ENCODE measurements at regions not wholly inside any gene's neighbourhood (a gene's known extent, or its start where the extent isn't known, plus 50 kb on each side); places are given as distances from the start of the nearest gene placed in this dataset.

- Histone ChIP-seq H4K91ac (ENCODE audit: insufficient read depth, low read depth, low read length) (no peak overlapping the region; the same call in 1 of the 2 replicates), H3K4me2 (ENCODE audit: low read depth, low read length) (no peak overlapping the region), H3K4me3 (ENCODE audit: insufficient read depth, low read depth, low read length) (no peak overlapping the region), H3K79me1 (ENCODE audit: low read depth in 1 of 2, low read length in 2 of 2) (no peaks in the 10 kb centered on the region; a peak in 1 of 4 replicates), H3K14ac (replicated peaks; ENCODE audit: low read depth, low read length) (no peak overlapping the region), H4K8ac (ENCODE audit: low read depth in 2 of 2, low read length in 2 of 2) (no peak overlapping the region), H3K56ac (ENCODE audit: extremely low read depth, insufficient read depth, low read length) (no peak overlapping the region), H4K5ac (ENCODE audit: low read depth, low read length) (no peak overlapping the region), H3K27me3 (ENCODE audit: control insufficient read depth, insufficient read depth, low read length) (no peaks in the 10 kb centered on the region; the same call in 1 of the 2 replicates), H2AFZ (replicated peaks; ENCODE audit: low read length, poor library complexity) (no peak overlapping the region), H3K27ac (ENCODE audit: insufficient read depth, low read length) (no peak overlapping the region), H2BK20ac (ENCODE audit: low read depth, low read length) (peak overlapping the region; percentile 28; the same call in 1 of the 2 replicates), H2BK120ac (ENCODE audit: low read depth, low read length) (no peak overlapping the region), H3K18ac (ENCODE audit: low read depth, low read length) (peak overlapping the region; percentile 38; the same call in 1 of the 2 replicates), H3K9ac (ENCODE audit: low read depth, low read length) (no peak overlapping the region), H3K36me3 (ENCODE audit: control insufficient read depth, insufficient read depth, low read length) (no peaks in the 10 kb centered on the region), H4K20me1 (ENCODE audit: insufficient read depth, low read length) (peaks cover 4% of the 10 kb centered on the region; the same call in 1 of the 2 replicates), H3K23ac (ENCODE audit: low read depth, low read length) (no peak overlapping the region; the same call in 1 of the 2 replicates), H2AK5ac (ENCODE audit: low read depth, low read length) (no peak overlapping the region), H2BK5ac (ENCODE audit: low read depth, low read length, poor library complexity, severe bottlenecking) (no peak overlapping the region), H2AK9ac (replicated peaks; ENCODE audit: low read depth, low read length, poor library complexity) (no peak overlapping the region), H3K9me3 (ENCODE audit: control insufficient read depth, insufficient read depth, low read length) (no peaks in the 10 kb centered on the region), H3K4me1 (ENCODE audit: control insufficient read depth, insufficient read depth, low read length) (peaks cover 20% of the 10 kb centered on the region), H2BK15ac (ENCODE audit: low read depth, low read length) (peak overlapping the region; percentile 70; the same call in 2 of the 3 replicates), H3K4ac (ENCODE audit: low read depth, low read length) (no peak overlapping the region; the same call in 1 of the 2 replicates), H3K9me1 (ENCODE audit: insufficient read depth, low read length) (peaks cover 10% of the 10 kb centered on the region; the same call in 1 of the 2 replicates)
- ATAC-seq (ENCODE audit: low read depth) (no peak), DNase-seq (no peak)
- BruUV-seq (replicated peaks): no TSS peak
- TF ChIP-seq CEBPB (IDR thresholded peaks at IDR 0.05; ENCODE audit: low read depth, low read length): peak; percentile 40; the same call in 1 of the 2 replicates
- TF ChIP-seq RAD21 (IDR thresholded peaks at IDR 0.05; ENCODE audit: low read length): no peak
- intact Hi-C loops (cut with micrococcal nuclease) (no loop called here), in situ Hi-C loops (cut with MboI; ENCODE audit: low sequenced_read_pairs) (no loop called here), dilution Hi-C loops (cut with HindIII; ENCODE audit: low sequenced_read_pairs, unreplicated experiment) (no loop called here)
- 80% methylated on average over 2 of the region's 5 CpGs; no CpG with 5 or more reads in 1 of the 2 experiments for WGBS, 2 experiments (ENCODE audit: extremely low coverage in 2 of 2, insufficient read length in 1 of 2)
- ChIA-PET POLR2A (ENCODE audit: unreplicated experiment) (no interaction called here), CTCF (no interaction called here)
Observed at GRCh38 chr2:37454851-37455762, 110.7 kb downstream of the QPCT start.

Data from IMR-90 (cell line).